ENCODE measurements at regions not wholly inside any gene's neighbourhood (a gene's known extent, or its start where the extent isn't known, plus 50 kb on each side); places are given as distances from the start of the nearest gene placed in this dataset.

GRCh38 chr6:84417260-84417659 is 189.8 kb upstream of the CEP162 start:
- Histone ChIP-seq H3K36me3 (no peaks in the 10 kb centered on the region), H3K9me3 (no peaks in the 10 kb centered on the region), H3K4me3 (no peak overlapping the region), H3K27ac (no peak overlapping the region), H3K4me1 (no peaks in the 10 kb centered on the region), H3K27me3 (no peaks in the 10 kb centered on the region)
- intact Hi-C loops (cut with DNase I), result no loop called here
- DNase-seq (ENCODE audit: extremely low spot score in 2 of 2), result no peak
- TF ChIP-seq POLR2AphosphoS5 (IDR thresholded peaks at IDR 0.05; ENCODE audit: insufficient read depth in 1 of 2, low read depth in 1 of 2) (no peak), CTCF (IDR thresholded peaks at IDR 0.05) (no peak), POLR2A (IDR thresholded peaks at IDR 0.05) (no peak)

GRCh38 chr6:84416043-84416657 is 188.7 kb upstream of the CEP162 start:
- no peaks in the 10 kb centered on the region for H3K36me3 ChIP-seq
- no peak for DNase-seq (ENCODE audit: extremely low spot score in 2 of 2)
- no peaks in the 10 kb centered on the region for H3K27me3 ChIP-seq
- intact Hi-C loops (cut with DNase I), result no loop called here
- TF ChIP-seq POLR2AphosphoS5 (IDR thresholded peaks at IDR 0.05; ENCODE audit: insufficient read depth in 1 of 2, low read depth in 1 of 2) (no peak), POLR2A (IDR thresholded peaks at IDR 0.05) (no peak), CTCF (IDR thresholded peaks at IDR 0.05) (no peak)
- H3K27ac ChIP-seq, result no peak overlapping the region
- H3K9me3 ChIP-seq, result no peaks in the 10 kb centered on the region
- no peaks in the 10 kb centered on the region for H3K4me1 ChIP-seq
- no peak overlapping the region for H3K4me3 ChIP-seq

GRCh38 chr6:84415517-84415916 is 188.1 kb upstream of the CEP162 start:
- TF ChIP-seq CTCF (IDR thresholded peaks at IDR 0.05) (no peak), POLR2AphosphoS5 (IDR thresholded peaks at IDR 0.05; ENCODE audit: insufficient read depth in 1 of 2, low read depth in 1 of 2) (no peak), POLR2A (IDR thresholded peaks at IDR 0.05) (no peak)
- Histone ChIP-seq H3K4me1 (no peaks in the 10 kb centered on the region), H3K36me3 (no peaks in the 10 kb centered on the region), H3K27ac (no peak overlapping the region), H3K9me3 (no peaks in the 10 kb centered on the region), H3K27me3 (no peaks in the 10 kb centered on the region), H3K4me3 (no peak overlapping the region)
- no peak for DNase-seq (ENCODE audit: extremely low spot score in 2 of 2)
- intact Hi-C loops (cut with DNase I), result no loop called here

GRCh38 chr6:84415068-84415467 is 187.6 kb upstream of the CEP162 start:
- H3K27ac ChIP-seq, result no peak overlapping the region
- no peaks in the 10 kb centered on the region for H3K27me3 ChIP-seq
- intact Hi-C loops (cut with DNase I), result no loop called here
- no peaks in the 10 kb centered on the region for H3K4me1 ChIP-seq
- TF ChIP-seq CTCF (IDR thresholded peaks at IDR 0.05) (no peak), POLR2AphosphoS5 (IDR thresholded peaks at IDR 0.05; ENCODE audit: insufficient read depth in 1 of 2, low read depth in 1 of 2) (no peak), POLR2A (IDR thresholded peaks at IDR 0.05) (no peak)
- H3K36me3 ChIP-seq, result no peaks in the 10 kb centered on the region
- no peak for DNase-seq (ENCODE audit: extremely low spot score in 2 of 2)
- H3K9me3 ChIP-seq, result no peaks in the 10 kb centered on the region
- no peak overlapping the region for H3K4me3 ChIP-seq

- H3K27me3 ChIP-seq, result no peaks in the 10 kb centered on the region
- H3K4me1 ChIP-seq, result no peaks in the 10 kb centered on the region
- DNase-seq (ENCODE audit: extremely low spot score in 2 of 2), result no peak
- TF ChIP-seq CTCF (IDR thresholded peaks at IDR 0.05), result no peak
- no peak for TF ChIP-seq POLR2AphosphoS5 (IDR thresholded peaks at IDR 0.05; ENCODE audit: insufficient read depth in 1 of 2, low read depth in 1 of 2)
- TF ChIP-seq POLR2A (IDR thresholded peaks at IDR 0.05), result no peak
- no peaks in the 10 kb centered on the region for H3K9me3 ChIP-seq
- no peak overlapping the region for H3K4me3 ChIP-seq
- H3K27ac ChIP-seq, result no peak overlapping the region
- no peaks in the 10 kb centered on the region for H3K36me3 ChIP-seq
- intact Hi-C loops (cut with DNase I), result no loop called here
These were observed 187.1 kb upstream of the CEP162 start for GRCh38 chr6:84414531-84414930.
